ENCODE measurements at regions not wholly inside any gene's neighbourhood (a gene's known extent, or its start where the extent isn't known, plus 50 kb on each side); places are given as distances from the start of the nearest gene placed in this dataset.

GRCh38 chr1:233805786-233806185 lies 98.7 kb upstream of the SLC35F3 start:
- TF ChIP-seq CTCF (IDR thresholded peaks at IDR 0.05 in 8 of 11, conservative IDR thresholded peaks at IDR 0.05 in 3 of 11) (no peak), POLR2A (IDR thresholded peaks at IDR 0.05) (no peak)

Measured in spleen (tissue), 7 donors.